ENCODE measurements at regions not wholly inside any gene's neighbourhood (a gene's known extent, or its start where the extent isn't known, plus 50 kb on each side); places are given as distances from the start of the nearest gene placed in this dataset.

GRCh38 chr4:115945026-115945425 lies 831.6 kb upstream of the NDST4 start:
- no peak overlapping the region for H3K4me3 ChIP-seq (ENCODE audit: low read depth, low read length)
- TF ChIP-seq, protein P1, sequence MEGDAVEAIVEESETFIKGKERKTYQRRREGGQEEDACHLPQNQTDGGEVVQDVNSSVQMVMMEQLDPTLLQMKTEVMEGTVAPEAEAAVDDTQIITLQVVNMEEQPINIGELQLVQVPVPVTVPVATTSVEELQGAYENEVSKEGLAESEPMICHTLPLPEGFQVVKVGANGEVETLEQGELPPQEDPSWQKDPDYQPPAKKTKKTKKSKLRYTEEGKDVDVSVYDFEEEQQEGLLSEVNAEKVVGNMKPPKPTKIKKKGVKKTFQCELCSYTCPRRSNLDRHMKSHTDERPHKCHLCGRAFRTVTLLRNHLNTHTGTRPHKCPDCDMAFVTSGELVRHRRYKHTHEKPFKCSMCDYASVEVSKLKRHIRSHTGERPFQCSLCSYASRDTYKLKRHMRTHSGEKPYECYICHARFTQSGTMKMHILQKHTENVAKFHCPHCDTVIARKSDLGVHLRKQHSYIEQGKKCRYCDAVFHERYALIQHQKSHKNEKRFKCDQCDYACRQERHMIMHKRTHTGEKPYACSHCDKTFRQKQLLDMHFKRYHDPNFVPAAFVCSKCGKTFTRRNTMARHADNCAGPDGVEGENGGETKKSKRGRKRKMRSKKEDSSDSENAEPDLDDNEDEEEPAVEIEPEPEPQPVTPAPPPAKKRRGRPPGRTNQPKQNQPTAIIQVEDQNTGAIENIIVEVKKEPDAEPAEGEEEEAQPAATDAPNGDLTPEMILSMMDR (conservative IDR thresholded peaks at IDR 0.05; ENCODE audit: low read depth, low read length) = no peak
- DNase-seq (ENCODE audit: low read depth) = no peak

DNA sequence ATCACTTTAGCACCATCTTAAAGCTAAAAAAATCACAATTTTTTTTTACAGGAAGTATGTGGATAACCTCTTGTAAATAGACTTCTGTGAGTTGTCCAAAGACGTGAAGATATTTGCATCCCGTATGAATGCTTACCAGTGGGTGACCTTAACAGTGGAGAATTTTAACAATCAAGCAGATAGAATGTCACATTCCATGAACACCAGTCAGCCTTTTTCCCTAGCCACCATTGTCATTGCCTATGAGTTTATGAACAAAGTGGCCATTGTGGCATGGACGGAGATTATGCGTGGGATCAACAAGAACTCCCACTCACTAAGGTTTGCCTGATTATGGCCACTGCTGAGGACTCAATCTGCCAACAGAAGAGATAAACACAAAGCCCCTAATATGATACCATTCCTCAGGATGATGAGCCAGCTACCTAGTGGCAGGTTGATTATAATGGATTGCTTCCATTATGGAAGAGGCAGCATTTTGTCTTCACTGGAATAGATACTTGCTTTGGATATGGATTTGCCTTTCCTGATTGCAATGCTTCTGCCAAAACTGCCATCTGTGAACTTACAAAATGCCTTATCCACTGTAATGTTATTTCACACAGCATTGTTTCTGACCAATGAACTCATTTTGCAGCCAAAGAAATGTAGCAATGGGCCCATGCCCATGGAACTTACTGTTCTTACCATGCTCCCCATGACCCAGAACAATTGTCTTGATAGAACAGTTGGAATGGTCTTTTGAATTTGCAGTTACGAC lies 830.9 kb upstream of the NDST4 start:
- DNase-seq (ENCODE audit: low read depth) = no peak
- no peak overlapping the region for H3K4me3 ChIP-seq (ENCODE audit: low read depth, low read length)
- TF ChIP-seq, protein P1 (conservative IDR thresholded peaks at IDR 0.05; ENCODE audit: low read depth, low read length) = no peak

GRCh38 chr4:115938764-115939443 lies 825.5 kb upstream of the NDST4 start:
- no peak for DNase-seq (ENCODE audit: low read depth)
- TF ChIP-seq, protein P1 (conservative IDR thresholded peaks at IDR 0.05; ENCODE audit: low read depth, low read length) = no peak
- H3K4me3 ChIP-seq (ENCODE audit: low read depth, low read length) = no peak overlapping the region

DNA sequence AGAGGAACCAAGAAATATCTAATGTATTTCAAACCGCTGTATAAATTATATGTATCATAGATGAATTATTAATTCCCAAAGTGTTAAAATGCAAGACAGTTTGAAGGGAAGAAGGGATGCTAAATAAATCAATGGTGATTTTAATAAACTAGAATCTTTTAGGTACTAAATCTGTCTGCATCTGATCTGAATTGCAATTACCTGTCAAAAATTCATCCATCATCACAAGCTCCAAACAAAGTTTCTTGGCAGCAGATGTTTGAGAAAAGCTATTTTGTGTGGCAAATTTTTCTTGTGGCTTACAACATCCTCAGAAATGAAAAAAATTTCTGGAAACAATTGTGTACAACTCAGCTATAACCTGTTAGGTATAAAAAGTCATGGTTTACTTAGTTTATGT lies 816.0 kb upstream of the NDST4 start:
- no peak overlapping the region for H3K4me3 ChIP-seq (ENCODE audit: low read depth, low read length)
- no peak for DNase-seq (ENCODE audit: low read depth)
- TF ChIP-seq, protein P1 (conservative IDR thresholded peaks at IDR 0.05; ENCODE audit: low read depth, low read length) = no peak

DNA sequence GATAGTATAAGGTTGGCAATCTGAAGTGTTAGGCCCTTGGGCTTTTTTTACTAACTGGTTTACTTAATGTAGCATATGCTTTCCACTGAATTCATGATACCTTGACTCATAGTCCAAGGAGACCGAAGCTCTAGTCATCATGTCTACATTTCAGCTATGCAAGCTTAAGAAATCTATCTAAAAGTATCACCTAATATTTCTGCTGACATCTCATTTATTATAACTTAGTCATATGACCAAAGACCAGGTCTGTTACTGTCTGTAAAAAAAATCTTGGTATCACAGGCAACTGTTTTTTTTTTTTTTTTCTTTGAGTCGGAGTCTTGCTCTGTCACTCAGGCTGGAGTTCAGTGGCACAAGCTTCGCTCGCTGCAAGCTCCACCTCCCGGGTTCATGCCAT lies 814.0 kb upstream of the NDST4 start:
- TF ChIP-seq, protein P1 (conservative IDR thresholded peaks at IDR 0.05; ENCODE audit: low read depth, low read length) = no peak
- DNase-seq (ENCODE audit: low read depth) = no peak
- no peak overlapping the region for H3K4me3 ChIP-seq (ENCODE audit: low read depth, low read length)

- TF ChIP-seq, protein P1 (conservative IDR thresholded peaks at IDR 0.05; ENCODE audit: low read depth, low read length) = no peak
- no peak for DNase-seq (ENCODE audit: low read depth)
- H3K4me3 ChIP-seq (ENCODE audit: low read depth, low read length) = no peak overlapping the region
These were observed 809.7 kb upstream of the NDST4 start for GRCh38 chr4:115923152-115923551.

All from epithelial cell of proximal tubule (primary cell).